ENCODE measurements at regions not wholly inside any gene's neighbourhood (a gene's known extent, or its start where the extent isn't known, plus 50 kb on each side); places are given as distances from the start of the nearest gene placed in this dataset.

DNA sequence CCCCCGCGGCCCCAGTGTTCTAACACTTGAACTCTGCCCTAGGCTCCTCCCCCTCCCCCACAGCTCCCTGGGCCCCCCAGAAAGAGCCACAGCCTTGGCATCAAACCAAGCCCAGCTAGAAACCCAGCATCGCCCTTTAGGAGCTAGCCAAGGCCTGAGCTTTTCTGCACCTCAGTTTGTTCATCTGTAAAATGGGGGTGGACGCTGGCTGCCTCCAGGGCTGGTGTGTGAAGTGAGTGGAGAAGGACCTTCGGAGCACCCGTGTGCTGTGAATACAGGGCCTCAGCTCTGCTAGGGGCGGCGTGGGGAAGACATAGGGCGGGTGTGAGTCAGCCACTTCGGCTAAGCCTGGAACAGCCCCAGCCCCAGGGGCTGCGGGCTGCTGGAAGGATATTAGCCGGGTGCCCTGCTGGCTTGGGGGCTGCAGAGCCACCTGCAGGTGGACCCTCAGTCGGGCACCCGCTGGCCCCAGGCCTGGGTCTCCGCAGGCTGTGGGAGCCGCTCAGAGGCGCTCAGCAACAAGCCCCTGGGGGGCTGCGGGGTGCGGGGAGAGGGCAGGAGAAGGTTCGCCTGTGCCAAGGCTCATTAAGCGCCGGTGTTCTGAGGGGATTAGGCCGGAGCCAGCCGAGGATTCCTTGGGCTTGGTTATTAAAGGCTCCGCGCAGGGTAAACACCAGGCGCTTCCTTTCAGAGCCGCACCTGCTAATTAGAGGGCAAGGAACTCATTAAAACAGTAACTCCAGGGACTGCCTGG is 217.0 kb upstream of the CIBAR2 start (continued):
- TF ChIP-seq SRSF4 (IDR thresholded peaks at IDR 0.05; ENCODE audit: low read depth, low read length, poor library complexity, severe bottlenecking) (no peak), ZNF788 (CRISPR knock-in tag; IDR thresholded peaks at IDR 0.05; ENCODE audit: borderline replicate concordance) (no peak), MBNL3 (CRISPR knock-in tag; conservative IDR thresholded peaks at IDR 0.05) (no peak), IRF2 (CRISPR knock-in tag; IDR thresholded peaks at IDR 0.05) (no peak), CTCF (CRISPR knock-in tag; IDR thresholded peaks at IDR 0.05) (peak; percentile 49), ZNF282 (IDR thresholded peaks at IDR 0.05; ENCODE audit: partially characterized antibody) (no peak), CAMTA2 (CRISPR knock-in tag; IDR thresholded peaks at IDR 0.05; ENCODE audit: borderline replicate concordance) (no peak), MAZ (IDR thresholded peaks at IDR 0.05; ENCODE audit: borderline replicate concordance, low read depth, low read length) (no peak), MAZ (CRISPR knock-in tag; IDR thresholded peaks at IDR 0.05; ENCODE audit: low read depth) (no peak), SIX4 (CRISPR knock-in tag; IDR thresholded peaks at IDR 0.05) (no peak), NFKB2 (CRISPR knock-in tag; IDR thresholded peaks at IDR 0.05; ENCODE audit: borderline replicate concordance) (no peak), ZSCAN21 (CRISPR knock-in tag; IDR thresholded peaks at IDR 0.05; ENCODE audit: borderline replicate concordance) (no peak), ZNF629 (CRISPR knock-in tag; conservative IDR thresholded peaks at IDR 0.05) (peak; percentile 97), ZNF17 (CRISPR knock-in tag; IDR thresholded peaks at IDR 0.05) (no peak), ZNF343 (CRISPR knock-in tag; IDR thresholded peaks at IDR 0.05) (no peak), JUN (CRISPR knock-in tag; IDR thresholded peaks at IDR 0.05) (no peak), ZZZ3 (CRISPR knock-in tag; IDR thresholded peaks at IDR 0.05; ENCODE audit: borderline replicate concordance) (no peak), CEBPG (CRISPR knock-in tag; IDR thresholded peaks at IDR 0.05) (no peak), ETV5 (CRISPR knock-in tag; IDR thresholded peaks at IDR 0.05; ENCODE audit: borderline replicate concordance) (no peak), MXD4 (CRISPR knock-in tag; IDR thresholded peaks at IDR 0.05) (no peak), PTBP1 (IDR thresholded peaks at IDR 0.05; ENCODE audit: low read depth, low read length, poor library complexity, severe bottlenecking) (no peak), SP2 (CRISPR knock-in tag; IDR thresholded peaks at IDR 0.05) (no peak), ZSCAN25 (CRISPR knock-in tag; IDR thresholded peaks at IDR 0.05) (peak; percentile 23; the same call in 1 of the 2 replicates)
- TF ChIP-seq, protein P1, sequence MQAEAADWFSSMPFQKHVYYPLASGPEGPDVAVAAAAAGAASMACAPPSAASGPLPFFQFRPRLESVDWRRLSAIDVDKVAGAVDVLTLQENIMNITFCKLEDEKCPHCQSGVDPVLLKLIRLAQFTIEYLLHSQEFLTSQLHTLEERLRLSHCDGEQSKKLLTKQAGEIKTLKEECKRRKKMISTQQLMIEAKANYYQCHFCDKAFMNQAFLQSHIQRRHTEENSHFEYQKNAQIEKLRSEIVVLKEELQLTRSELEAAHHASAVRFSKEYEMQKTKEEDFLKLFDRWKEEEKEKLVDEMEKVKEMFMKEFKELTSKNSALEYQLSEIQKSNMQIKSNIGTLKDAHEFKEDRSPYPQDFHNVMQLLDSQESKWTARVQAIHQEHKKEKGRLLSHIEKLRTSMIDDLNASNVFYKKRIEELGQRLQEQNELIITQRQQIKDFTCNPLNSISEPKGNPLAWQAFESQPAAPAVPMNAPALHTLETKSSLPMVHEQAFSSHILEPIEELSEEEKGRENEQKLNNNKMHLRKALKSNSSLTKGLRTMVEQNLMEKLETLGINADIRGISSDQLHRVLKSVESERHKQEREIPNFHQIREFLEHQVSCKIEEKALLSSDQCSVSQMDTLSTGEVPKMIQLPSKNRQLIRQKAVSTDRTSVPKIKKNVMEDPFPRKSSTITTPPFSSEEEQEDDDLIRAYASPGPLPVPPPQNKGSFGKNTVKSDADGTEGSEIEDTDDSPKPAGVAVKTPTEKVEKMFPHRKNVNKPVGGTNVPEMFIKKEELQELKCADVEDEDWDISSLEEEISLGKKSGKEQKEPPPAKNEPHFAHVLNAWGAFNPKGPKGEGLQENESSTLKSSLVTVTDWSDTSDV (CRISPR knock-in tag; IDR thresholded peaks at IDR 0.05) = 0 out of 2 replicates have a peak, but pooled peaks have one; percentile 48
- TF ChIP-seq, protein P2, sequence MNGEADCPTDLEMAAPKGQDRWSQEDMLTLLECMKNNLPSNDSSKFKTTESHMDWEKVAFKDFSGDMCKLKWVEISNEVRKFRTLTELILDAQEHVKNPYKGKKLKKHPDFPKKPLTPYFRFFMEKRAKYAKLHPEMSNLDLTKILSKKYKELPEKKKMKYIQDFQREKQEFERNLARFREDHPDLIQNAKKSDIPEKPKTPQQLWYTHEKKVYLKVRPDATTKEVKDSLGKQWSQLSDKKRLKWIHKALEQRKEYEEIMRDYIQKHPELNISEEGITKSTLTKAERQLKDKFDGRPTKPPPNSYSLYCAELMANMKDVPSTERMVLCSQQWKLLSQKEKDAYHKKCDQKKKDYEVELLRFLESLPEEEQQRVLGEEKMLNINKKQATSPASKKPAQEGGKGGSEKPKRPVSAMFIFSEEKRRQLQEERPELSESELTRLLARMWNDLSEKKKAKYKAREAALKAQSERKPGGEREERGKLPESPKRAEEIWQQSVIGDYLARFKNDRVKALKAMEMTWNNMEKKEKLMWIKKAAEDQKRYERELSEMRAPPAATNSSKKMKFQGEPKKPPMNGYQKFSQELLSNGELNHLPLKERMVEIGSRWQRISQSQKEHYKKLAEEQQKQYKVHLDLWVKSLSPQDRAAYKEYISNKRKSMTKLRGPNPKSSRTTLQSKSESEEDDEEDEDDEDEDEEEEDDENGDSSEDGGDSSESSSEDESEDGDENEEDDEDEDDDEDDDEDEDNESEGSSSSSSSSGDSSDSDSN (CRISPR knock-in tag; IDR thresholded peaks at IDR 0.05) = 0 out of 2 replicates have a peak, but pooled peaks have one; percentile 13
